Activated T-cell treated with anti-CD3 and anti-CD28 coated beads for 4 hours (primary cell): ENCODE measurements at regions not wholly inside any gene's neighbourhood (a gene's known extent, or its start where the extent isn't known, plus 50 kb on each side); places are given as distances from the start of the nearest gene placed in this dataset.

Source experiments
- DNase-seq: peaks from one replicate; pipeline ENCODE4 v3.0.0-alpha.2; 2020

GRCh38 chr16:55076053-55076452 lies 145.4 kb downstream of the IRX5 start:
- DNase-seq, result no peak

- no peak for DNase-seq
Measured at GRCh38 chr16:55077266-55077665, 146.6 kb downstream of the IRX5 start.

- no peak for DNase-seq
Measured at GRCh38 chr16:55078153-55078552, 147.5 kb downstream of the IRX5 start.

- no peak for DNase-seq
Measured at GRCh38 chr16:55078699-55079410, 148.2 kb downstream of the IRX5 start.

GRCh38 chr16:55081622-55082590 lies 151.2 kb downstream of the IRX5 start:
- no peak for DNase-seq

GRCh38 chr16:55082591-55082976 lies 151.9 kb downstream of the IRX5 start:
- DNase-seq, result no peak

DNA sequence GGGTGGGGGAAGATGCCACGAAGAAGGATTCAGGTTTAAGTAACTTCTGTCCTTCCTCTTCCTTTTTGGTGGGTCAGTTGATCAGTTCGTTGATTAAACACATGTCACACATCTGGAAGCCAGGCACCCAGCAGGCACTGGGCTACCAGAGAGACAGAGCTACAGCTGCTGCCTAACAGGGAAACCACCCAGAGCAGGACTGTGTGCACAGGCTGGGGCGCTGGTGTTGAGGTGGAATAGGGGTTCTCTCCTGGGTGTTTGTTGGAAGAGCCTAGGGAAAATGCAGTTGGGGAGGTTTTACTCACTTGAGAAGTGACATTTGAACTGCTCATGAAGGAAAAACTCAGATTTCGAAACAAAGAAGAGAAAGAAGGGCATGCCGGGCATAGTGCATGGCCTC lies 152.4 kb downstream of the IRX5 start:
- no peak for DNase-seq

GRCh38 chr16:55088098-55088497 lies 157.4 kb downstream of the IRX5 start:
- no peak for DNase-seq

GRCh38 chr16:55089600-55089999 lies 158.9 kb downstream of the IRX5 start:
- DNase-seq, result no peak

DNA sequence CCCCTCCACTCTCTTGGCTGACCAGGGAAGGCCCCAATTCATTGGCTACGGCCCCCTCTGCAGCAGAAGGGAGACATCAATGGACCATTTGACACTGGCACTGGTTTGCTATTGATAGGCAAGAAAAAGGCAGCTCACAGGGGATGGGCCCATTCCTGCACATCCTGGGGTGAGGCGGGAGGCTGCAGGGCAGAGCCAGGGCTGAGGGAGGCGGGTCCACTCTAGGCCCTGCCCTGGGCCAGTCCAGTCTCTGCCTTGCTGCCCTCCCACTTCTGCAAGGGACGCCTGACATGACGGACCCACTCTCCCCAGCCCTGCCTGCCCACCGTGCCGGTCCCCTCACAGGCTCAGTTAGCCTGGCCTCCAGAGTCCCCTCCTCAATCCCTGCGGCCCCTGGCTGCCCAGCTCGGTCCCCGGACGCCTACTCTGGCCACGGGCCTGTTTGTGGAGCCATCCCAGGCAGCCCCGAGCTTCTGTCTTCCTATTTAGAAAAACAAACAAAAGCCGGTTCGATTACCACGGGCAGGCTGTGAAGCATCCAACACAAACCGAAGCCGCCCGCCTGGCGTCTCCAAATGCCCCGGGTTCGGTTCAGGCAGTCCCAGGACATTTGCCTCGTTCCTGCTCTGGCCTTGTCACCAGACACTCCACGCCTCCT lies 160.7 kb downstream of the IRX5 start:
- DNase-seq, result no peak

- no peak for DNase-seq
Measured at GRCh38 chr16:55091871-55092230, 161.2 kb downstream of the IRX5 start.

DNA sequence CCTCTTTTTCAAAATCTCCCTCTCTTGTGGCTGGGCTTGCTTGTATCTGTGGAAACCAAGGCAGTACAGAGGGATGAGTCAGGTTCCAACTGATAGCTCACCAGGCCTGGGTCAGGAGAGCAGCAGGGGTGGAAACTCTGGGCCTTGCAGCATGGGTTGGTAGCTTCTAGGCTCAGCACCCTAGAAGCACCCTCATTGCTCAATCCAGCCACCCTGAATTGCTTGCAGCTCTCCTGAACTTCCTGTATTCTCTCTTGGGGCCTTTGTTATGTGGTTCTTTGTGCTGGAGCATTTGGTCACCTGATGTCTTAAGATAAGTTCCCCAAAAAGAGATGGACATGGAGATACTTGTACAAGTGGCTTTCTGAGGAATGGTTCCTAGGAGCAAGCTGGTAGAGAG lies 169.4 kb downstream of the IRX5 start:
- no peak for DNase-seq

DNA sequence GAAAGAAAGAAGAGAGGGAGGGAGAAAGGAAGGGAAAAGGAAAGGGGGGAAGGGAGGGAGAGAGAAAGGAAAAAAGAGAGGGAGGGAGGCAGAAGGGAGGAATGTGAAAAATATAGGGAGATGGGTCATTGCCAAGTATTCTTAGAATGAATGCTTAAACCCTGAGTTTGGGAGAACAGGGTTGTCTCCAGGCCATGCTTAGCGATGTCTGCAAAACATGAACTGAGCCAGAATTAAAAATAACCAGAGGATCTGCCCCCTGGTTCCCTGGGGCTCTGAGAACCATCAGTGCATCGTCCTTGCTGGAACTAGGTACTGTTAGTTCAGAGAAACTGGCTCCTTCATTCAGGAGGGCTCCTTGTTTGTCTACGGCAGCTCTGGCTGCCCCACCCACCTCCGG lies 170.4 kb downstream of the IRX5 start:
- no peak for DNase-seq

DNA sequence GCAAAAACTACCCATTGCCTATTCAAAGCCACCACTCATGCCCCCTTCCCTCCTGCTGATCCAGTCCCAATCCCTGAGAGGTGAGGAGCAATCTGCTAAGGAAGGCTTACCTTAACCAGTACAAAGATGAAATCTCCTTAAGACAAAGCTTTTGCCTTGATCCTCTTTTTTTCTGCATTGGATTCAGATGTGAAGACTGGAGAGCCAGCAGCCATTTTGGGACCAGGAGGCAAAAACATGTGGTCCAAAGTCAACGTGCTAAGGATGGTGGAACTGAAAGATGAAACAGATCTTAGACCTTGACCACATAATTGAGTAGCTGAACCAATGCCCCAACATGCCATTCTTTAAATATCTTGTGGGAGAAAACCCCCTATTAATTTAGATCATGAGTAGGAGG lies 171.4 kb downstream of the IRX5 start:
- no peak for DNase-seq

- DNase-seq, result no peak
Measured at GRCh38 chr16:55102531-55102930, 171.9 kb downstream of the IRX5 start.

- no peak for DNase-seq
Measured at GRCh38 chr16:55107851-55108250, 177.2 kb downstream of the IRX5 start.

DNA sequence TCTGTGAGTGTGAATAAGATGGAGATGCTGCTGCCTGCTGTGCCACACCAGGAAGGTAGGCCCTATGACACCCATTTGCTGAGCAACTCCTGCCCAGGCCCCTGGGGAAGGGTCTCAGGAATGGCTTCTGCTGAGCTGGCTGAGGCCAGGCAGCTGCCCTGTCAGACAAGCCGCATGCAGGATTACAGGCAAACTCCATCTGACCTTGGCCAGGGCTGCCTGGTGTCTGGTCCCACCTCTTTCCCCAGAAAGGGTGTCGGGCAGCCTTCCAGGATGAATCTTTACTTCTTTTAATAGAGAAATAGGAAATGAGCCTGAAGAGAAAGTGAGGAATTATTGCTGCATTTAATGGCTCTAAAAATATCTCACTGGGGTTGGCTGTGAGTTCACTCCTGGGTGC lies 182.5 kb downstream of the IRX5 start:
- no peak for DNase-seq

- no peak for DNase-seq
Measured at GRCh38 chr16:55115506-55115905, 184.8 kb downstream of the IRX5 start.

DNA sequence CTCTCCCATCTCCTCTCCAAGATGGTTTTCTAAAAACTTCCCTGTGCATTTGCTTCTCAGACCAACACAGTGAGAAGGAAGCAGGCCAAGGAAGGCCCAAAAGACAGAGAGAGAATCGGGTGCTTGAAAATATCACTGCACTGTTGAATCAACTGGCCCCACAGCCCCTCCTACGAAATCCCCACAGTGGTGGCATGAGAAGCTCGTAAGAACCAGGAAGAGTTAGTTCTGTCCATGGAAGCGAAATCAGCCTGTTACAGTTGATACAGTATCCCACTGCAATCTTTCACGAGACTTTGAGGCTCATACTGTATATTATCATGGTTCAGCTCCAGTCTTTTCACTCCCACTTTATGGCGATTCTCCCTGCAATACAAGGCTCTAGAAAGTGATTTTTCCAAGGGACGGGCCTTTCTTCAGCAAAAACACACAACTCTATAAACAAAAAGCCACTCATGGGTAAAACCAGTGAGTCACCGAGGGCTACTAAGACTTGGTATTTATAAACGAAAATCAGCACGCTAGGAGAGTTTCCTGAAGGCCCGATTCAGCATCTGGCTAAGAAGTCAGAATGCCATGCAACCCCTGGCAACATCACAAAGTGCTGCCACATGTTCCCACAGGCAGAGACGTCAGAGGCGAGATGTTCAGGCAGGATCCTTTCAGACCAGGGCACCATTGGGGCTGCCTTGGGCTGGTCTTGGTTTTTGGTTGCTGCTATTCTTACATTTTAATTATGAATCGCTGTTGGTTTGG lies 185.7 kb downstream of the IRX5 start:
- DNase-seq, result no peak

DNA sequence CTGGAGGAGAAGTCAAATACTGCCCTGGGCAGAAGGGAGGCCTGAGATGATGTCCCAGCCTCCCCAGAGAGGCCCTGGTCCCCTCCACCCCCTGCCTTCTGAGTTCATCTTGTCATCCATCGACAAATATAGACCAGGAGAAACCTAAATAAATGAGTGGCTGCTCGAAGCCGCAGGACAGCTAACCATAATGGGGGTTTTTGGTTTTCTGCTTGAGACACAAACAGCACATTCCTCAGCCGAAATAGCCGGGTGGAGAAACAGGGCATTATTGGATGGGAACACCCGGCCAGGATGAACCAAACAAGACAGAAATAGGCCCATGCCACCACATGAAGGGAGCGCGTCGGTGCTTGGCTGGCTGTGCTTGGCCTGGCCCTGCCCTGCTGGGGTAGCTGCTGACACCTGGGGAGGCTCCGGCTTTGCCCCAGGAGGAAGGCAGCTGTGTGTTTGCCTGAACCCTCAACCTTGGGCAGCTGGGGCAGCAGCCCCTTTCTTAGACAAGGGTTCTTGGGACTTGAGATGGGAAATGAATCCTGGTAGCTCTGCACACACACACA lies 188.1 kb downstream of the IRX5 start:
- DNase-seq, result no peak

DNA sequence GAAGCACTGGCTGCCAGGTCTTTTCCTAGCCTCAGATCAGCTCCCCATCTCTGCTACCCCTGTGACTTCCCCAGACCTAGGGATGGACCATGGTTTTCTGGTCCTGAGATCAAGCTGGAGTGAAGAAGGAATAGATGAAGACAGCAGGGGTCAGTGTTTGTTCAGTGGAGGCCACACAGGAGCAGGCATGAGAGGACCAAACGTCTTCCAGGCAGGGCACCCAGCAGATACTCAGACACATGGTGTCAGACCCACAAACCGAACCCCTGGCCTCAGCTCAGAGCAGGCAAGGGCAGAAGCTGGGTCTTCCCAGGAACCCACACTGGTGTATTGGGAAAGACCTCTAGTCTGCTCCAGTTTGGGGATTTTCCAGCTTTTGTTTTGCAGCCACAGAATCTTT lies 189.7 kb downstream of the IRX5 start:
- DNase-seq, result no peak

DNA sequence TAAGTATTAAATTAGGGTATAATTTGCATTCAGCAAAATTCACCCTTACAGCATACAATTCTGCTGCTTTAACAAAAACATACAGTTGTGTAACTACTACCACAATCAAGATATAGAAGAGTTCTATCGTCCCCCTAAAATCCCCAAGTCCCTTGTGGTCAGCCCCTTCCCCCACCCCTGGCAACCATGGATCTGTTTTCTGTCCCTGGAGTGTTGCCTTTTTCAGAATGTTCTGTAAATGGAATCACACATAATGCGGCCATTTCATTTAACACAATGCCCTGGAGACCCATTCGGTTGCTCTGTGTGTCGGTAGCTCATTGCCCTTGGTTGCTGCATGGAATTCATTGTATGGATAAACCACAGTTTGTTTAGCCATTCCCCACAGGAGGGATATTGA lies 190.2 kb downstream of the IRX5 start:
- no peak for DNase-seq

DNA sequence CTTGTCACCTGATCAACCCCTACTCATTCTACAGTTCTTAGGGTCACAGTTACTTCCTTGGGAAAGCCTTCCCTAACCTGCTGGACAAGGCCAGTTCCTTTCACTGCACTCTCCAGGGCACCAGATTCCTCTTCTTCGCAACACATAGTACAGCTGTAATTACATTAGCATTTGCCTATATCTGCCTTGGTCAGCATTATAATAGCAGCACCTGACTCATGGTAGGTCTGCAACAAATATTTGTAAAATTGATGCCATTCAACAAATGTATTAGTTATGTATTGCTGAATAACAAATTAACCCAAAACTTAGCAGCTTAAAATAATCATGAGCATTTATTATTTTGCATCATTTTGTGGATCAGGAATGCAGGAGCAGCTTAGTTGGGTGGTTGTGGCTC lies 193.0 kb downstream of the IRX5 start:
- DNase-seq, result no peak
